Mammary epithelial cell (primary cell): ENCODE measurements at regions not wholly inside any gene's neighbourhood (a gene's known extent, or its start where the extent isn't known, plus 50 kb on each side); places are given as distances from the start of the nearest gene placed in this dataset.

Experiments
- CTCF ChIP-seq, 2 donors: IDR thresholded peaks in 1 of 2; conservative IDR thresholded peaks in 1 of 2; 2 replicates each; pipeline ENCODE4 v1.5.1; 2011 to 2012; ENCODE audit warnings: inconsistent platforms in 2 of 2, low read length in 2 of 2, mild to moderate bottlenecking in 2 of 2, control low read depth in 1 of 2, low read depth in 1 of 2; ENCODE audit not compliant: insufficient read depth in 1 of 2; ENCODE audit errors: extremely low read depth in 1 of 2
- EZH2 ChIP-seq: IDR thresholded peaks from 2 replicates; pipeline ENCODE4 v1.6.1; 2012; ENCODE audit warnings: low read length, inconsistent platforms, borderline replicate concordance

DNA sequence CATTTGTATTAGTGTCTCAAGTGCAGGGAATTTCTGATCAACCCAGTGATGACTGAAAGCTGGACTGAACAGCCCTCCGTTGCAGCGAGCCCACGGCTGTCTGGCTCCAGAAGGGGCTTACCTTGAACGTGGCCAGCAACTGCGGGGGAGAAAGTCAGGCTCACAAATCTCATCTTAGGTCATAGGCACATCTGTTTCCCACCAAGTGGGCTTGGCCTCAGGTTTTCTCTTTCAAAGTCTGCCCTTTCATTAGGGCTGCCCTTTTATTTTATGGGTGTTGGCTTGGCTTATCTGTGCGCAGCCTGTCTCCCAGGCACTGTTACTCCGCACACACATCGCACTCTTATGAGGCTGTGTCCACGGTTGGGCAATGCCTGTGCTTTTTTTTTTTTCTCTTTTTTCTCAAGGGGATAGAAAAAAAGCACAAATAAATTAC, 178.0 kb downstream of the JCAD start:
- TF ChIP-seq CTCF (conservative IDR thresholded peaks at IDR 0.05 in 1 of 2, IDR thresholded peaks at IDR 0.05 in 1 of 2; ENCODE audit: extremely low read depth in 1 of 2, insufficient read depth in 1 of 2, low read depth in 1 of 2, low read length in 2 of 2): no peak
- TF ChIP-seq EZH2: no peak
